ENCODE measurements at regions not wholly inside any gene's neighbourhood (a gene's known extent, or its start where the extent isn't known, plus 50 kb on each side); places are given as distances from the start of the nearest gene placed in this dataset.
A peak's percentile ranks its signal among the peaks of the same experiment; 100 is the strongest.

DNA sequence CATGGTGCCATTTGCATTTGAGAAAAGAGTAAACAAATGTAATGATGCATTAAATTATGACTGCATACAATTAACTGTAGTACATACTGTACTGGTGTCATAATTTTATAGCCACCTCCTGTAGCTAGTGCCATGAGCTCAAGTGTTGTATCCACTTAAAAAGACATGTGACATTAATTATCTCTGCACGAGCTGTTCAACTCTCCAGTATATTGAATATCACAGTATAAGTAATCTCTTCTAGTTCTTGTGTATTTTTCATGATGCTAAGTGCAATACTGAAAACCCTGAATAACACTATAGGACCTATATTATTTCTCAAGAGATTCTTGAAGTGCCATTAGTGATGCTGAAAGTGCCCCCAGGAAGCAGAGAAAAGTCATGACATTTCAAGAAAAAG, 387.3 kb downstream of the PCDH17 start:
- no peak overlapping the region for H2AFZ ChIP-seq (ENCODE audit: insufficient read depth, low read length, poor library complexity)
- no peaks in the 10 kb centered on the region for H3K36me3 ChIP-seq (ENCODE audit: control insufficient read depth in 1 of 2, insufficient read depth in 2 of 2, low read length in 2 of 2)
- H3K4ac ChIP-seq (ENCODE audit: low read depth, low read length) = no peak overlapping the region
- no peak overlapping the region for H4K8ac ChIP-seq (ENCODE audit: low read depth, low read length)
- H3K23ac ChIP-seq (ENCODE audit: low read length) = no peak overlapping the region
- no peak overlapping the region for H3K4me2 ChIP-seq (ENCODE audit: low read length)
- peaks cover 4% of the 10 kb centered on the region for H3K79me1 ChIP-seq (ENCODE audit: low read length)
- no peak overlapping the region for H3K14ac ChIP-seq (ENCODE audit: low read length)
- DNase-seq = no peak
- no peak overlapping the region for H2BK12ac ChIP-seq (ENCODE audit: low read length)
- H3K18ac ChIP-seq (ENCODE audit: low read length) = no peak overlapping the region
- H3K9me3 ChIP-seq (ENCODE audit: insufficient read depth, low read depth, low read length) = no peaks in the 10 kb centered on the region
- no peak overlapping the region for H3K9ac ChIP-seq (ENCODE audit: low read length)
- H2AK5ac ChIP-seq (ENCODE audit: low read length) = no peak overlapping the region
- H4K12ac ChIP-seq (ENCODE audit: low read depth, low read length) = no peak overlapping the region
- H3K79me2 ChIP-seq (ENCODE audit: control insufficient read depth, insufficient read depth, low read length, poor library complexity) = no peaks in the 10 kb centered on the region
- H3K4me1 ChIP-seq (ENCODE audit: control insufficient read depth in 1 of 2, insufficient read depth in 2 of 2, low read length in 2 of 2) = no peaks in the 10 kb centered on the region
- no peak overlapping the region for H2BK5ac ChIP-seq (ENCODE audit: low read depth, low read length, poor library complexity)
- WGBS (ENCODE audit: extremely low coverage, insufficient coverage, insufficient read length) = no CpG with 5 or more reads among the region's 1 CpG
- H3K27ac ChIP-seq (ENCODE audit: low read depth, low read length) = no peak overlapping the region
- H3K27me3 ChIP-seq (ENCODE audit: insufficient read depth, low read length) = no peaks in the 10 kb centered on the region
- no peak overlapping the region for H4K91ac ChIP-seq (ENCODE audit: low read depth, low read length)
- no peak overlapping the region for H3K4me3 ChIP-seq (ENCODE audit: low read depth, low read length)
- no peak overlapping the region for H2BK120ac ChIP-seq (ENCODE audit: insufficient read depth, low read length, poor library complexity)

DNA sequence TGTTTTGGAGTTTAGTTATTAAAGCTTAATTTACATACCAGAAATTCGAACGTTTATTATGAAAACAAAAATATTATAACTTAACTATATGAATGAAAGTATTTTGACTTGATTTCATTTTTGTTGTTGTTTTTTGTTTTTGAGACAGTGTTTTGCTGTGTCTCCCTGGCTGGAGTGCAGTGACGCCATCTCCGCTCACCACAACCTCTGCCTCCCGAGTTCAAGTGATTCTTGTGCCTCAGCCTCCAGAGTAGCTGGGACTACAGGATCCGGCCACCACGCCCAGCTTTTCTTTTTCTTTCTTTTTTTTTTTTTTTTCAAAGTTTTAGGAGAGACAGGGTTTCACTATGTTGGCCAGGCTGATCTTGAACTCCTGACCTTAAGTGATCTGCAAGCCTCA, 392.6 kb downstream of the PCDH17 start:
- H3K79me1 ChIP-seq (ENCODE audit: low read length) = no peaks in the 10 kb centered on the region
- no peaks in the 10 kb centered on the region for H3K79me2 ChIP-seq (ENCODE audit: control insufficient read depth, insufficient read depth, low read length, poor library complexity)
- H4K8ac ChIP-seq (ENCODE audit: low read depth, low read length) = no peak overlapping the region
- no peak overlapping the region for H2AFZ ChIP-seq (ENCODE audit: insufficient read depth, low read length, poor library complexity)
- no peak overlapping the region for H2BK120ac ChIP-seq (ENCODE audit: insufficient read depth, low read length, poor library complexity)
- H3K14ac ChIP-seq (ENCODE audit: low read length) = no peak overlapping the region
- no peaks in the 10 kb centered on the region for H3K9me3 ChIP-seq (ENCODE audit: insufficient read depth, low read depth, low read length)
- H2BK5ac ChIP-seq (ENCODE audit: low read depth, low read length, poor library complexity) = no peak overlapping the region
- H3K27me3 ChIP-seq (ENCODE audit: insufficient read depth, low read length) = no peaks in the 10 kb centered on the region
- no peak overlapping the region for H3K4me3 ChIP-seq (ENCODE audit: low read depth, low read length)
- DNase-seq = no peak
- H3K27ac ChIP-seq (ENCODE audit: low read depth, low read length) = no peak overlapping the region
- no peak overlapping the region for H3K9ac ChIP-seq (ENCODE audit: low read length)
- no peak overlapping the region for H2BK12ac ChIP-seq (ENCODE audit: low read length)
- WGBS (ENCODE audit: extremely low coverage, insufficient coverage, insufficient read length) = no CpG with 5 or more reads among the region's 7 CpGs
- no peak overlapping the region for H2AK5ac ChIP-seq (ENCODE audit: low read length)
- no peak overlapping the region for H4K91ac ChIP-seq (ENCODE audit: low read depth, low read length)
- H3K4me1 ChIP-seq (ENCODE audit: control insufficient read depth in 1 of 2, insufficient read depth in 2 of 2, low read length in 2 of 2) = no peaks in the 10 kb centered on the region
- H3K4ac ChIP-seq (ENCODE audit: low read depth, low read length) = no peak overlapping the region
- H3K36me3 ChIP-seq (ENCODE audit: control insufficient read depth in 1 of 2, insufficient read depth in 2 of 2, low read length in 2 of 2) = no peaks in the 10 kb centered on the region
- H3K4me2 ChIP-seq (ENCODE audit: low read length) = no peak overlapping the region
- no peak overlapping the region for H3K18ac ChIP-seq (ENCODE audit: low read length)
- no peak overlapping the region for H3K23ac ChIP-seq (ENCODE audit: low read length)
- no peak overlapping the region for H4K12ac ChIP-seq (ENCODE audit: low read depth, low read length)

DNA sequence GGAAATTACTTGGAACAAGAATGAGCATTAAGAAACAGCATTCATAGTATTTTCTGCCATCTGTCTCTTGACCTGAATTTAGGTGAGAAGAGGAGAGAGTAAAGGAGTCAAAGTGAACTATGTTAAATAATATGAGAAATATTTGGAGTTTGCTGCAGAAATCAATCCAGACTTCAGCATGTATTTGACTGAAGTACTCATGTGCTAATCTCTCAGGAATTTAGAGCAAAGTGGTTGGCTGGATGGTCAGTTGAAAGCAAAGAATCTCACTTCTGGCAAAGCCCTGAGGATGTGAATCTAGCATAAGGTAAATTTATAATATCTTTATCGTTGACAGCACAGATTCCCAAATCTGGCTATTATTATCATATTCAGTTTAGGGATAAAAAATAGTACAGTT, 394.3 kb downstream of the PCDH17 start:
- no peaks in the 10 kb centered on the region for H3K79me1 ChIP-seq (ENCODE audit: low read length)
- no peak overlapping the region for H4K91ac ChIP-seq (ENCODE audit: low read depth, low read length)
- H3K14ac ChIP-seq (ENCODE audit: low read length) = no peak overlapping the region
- H3K4me2 ChIP-seq (ENCODE audit: low read length) = no peak overlapping the region
- H2BK12ac ChIP-seq (ENCODE audit: low read length) = no peak overlapping the region
- no peak overlapping the region for H2BK5ac ChIP-seq (ENCODE audit: low read depth, low read length, poor library complexity)
- no peaks in the 10 kb centered on the region for H3K9me3 ChIP-seq (ENCODE audit: insufficient read depth, low read depth, low read length)
- H3K18ac ChIP-seq (ENCODE audit: low read length) = no peak overlapping the region
- H3K79me2 ChIP-seq (ENCODE audit: control insufficient read depth, insufficient read depth, low read length, poor library complexity) = no peaks in the 10 kb centered on the region
- H3K4me3 ChIP-seq (ENCODE audit: low read depth, low read length) = no peak overlapping the region
- H3K27ac ChIP-seq (ENCODE audit: low read depth, low read length) = no peak overlapping the region
- H2AK5ac ChIP-seq (ENCODE audit: low read length) = no peak overlapping the region
- H3K23ac ChIP-seq (ENCODE audit: low read length) = no peak overlapping the region
- peak; percentile 5 to 65 for DNase-seq
- no peaks in the 10 kb centered on the region for H3K27me3 ChIP-seq (ENCODE audit: insufficient read depth, low read length)
- no CpG with 5 or more reads among the region's 1 CpG for WGBS (ENCODE audit: extremely low coverage, insufficient coverage, insufficient read length)
- no peak overlapping the region for H3K4ac ChIP-seq (ENCODE audit: low read depth, low read length)
- no peak overlapping the region for H2BK120ac ChIP-seq (ENCODE audit: insufficient read depth, low read length, poor library complexity)
- no peaks in the 10 kb centered on the region for H3K4me1 ChIP-seq (ENCODE audit: control insufficient read depth in 1 of 2, insufficient read depth in 2 of 2, low read length in 2 of 2)
- no peak overlapping the region for H4K8ac ChIP-seq (ENCODE audit: low read depth, low read length)
- no peaks in the 10 kb centered on the region for H3K36me3 ChIP-seq (ENCODE audit: control insufficient read depth in 1 of 2, insufficient read depth in 2 of 2, low read length in 2 of 2)
- H3K9ac ChIP-seq (ENCODE audit: low read length) = no peak overlapping the region
- H2AFZ ChIP-seq (ENCODE audit: insufficient read depth, low read length, poor library complexity) = no peak overlapping the region
- H4K12ac ChIP-seq (ENCODE audit: low read depth, low read length) = no peak overlapping the region

DNA sequence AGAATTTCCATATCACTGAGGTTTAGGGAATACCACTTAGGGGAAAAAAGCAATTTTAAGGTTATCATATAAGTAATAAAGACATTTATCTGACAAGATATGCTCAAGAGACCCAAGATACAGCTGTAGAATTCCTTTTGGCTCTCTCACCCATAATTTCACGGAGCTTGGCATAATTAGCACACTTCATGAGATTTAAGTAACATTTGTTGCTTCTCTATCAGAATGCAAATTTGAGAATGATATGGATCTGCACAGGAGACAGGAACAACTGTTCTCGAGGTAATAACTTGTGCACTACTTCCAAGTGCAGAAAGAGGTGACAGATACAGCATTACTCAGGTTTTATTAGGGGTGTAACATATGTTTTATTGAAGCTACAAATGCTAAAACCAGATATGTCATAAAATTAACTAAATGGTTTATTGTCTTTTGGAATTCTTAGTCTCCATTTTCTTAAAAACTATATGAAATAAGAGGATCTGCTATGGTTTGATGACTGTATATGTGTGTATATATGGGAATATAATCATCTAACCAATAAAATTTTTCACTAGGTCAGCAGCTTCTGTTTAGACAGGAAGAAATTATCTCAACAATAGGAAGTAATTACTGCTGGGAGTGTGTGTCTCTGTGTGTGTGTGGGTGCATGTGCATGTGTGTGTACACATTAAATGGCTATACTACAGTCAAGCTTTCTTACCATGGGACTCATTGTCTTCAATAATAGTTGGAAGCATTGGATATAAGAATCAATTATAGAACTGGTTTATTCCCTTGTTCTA, 401.3 kb downstream of the PCDH17 start:
- Histone ChIP-seq H3K36me3 (ENCODE audit: control insufficient read depth in 1 of 2, insufficient read depth in 2 of 2, low read length in 2 of 2) (no peaks in the 10 kb centered on the region), H3K27me3 (ENCODE audit: insufficient read depth, low read length) (no peaks in the 10 kb centered on the region), H3K4me2 (ENCODE audit: low read length) (no peak overlapping the region), H3K9me3 (ENCODE audit: insufficient read depth, low read depth, low read length) (no peaks in the 10 kb centered on the region), H3K4me1 (ENCODE audit: control insufficient read depth in 1 of 2, insufficient read depth in 2 of 2, low read length in 2 of 2) (no peaks in the 10 kb centered on the region), H4K8ac (ENCODE audit: low read depth, low read length) (no peak overlapping the region), H2AK5ac (ENCODE audit: low read length) (no peak overlapping the region), H2BK5ac (ENCODE audit: low read depth, low read length, poor library complexity) (no peak overlapping the region), H3K4me3 (ENCODE audit: low read depth, low read length) (no peak overlapping the region), H4K91ac (ENCODE audit: low read depth, low read length) (no peak overlapping the region), H3K79me2 (ENCODE audit: control insufficient read depth, insufficient read depth, low read length, poor library complexity) (no peaks in the 10 kb centered on the region), H3K14ac (ENCODE audit: low read length) (no peak overlapping the region), H3K27ac (ENCODE audit: low read depth, low read length) (no peak overlapping the region), H2BK12ac (ENCODE audit: low read length) (no peak overlapping the region), H3K79me1 (ENCODE audit: low read length) (no peaks in the 10 kb centered on the region), H3K9ac (ENCODE audit: low read length) (no peak overlapping the region), H3K18ac (ENCODE audit: low read length) (no peak overlapping the region), H3K4ac (ENCODE audit: low read depth, low read length) (no peak overlapping the region), H2AFZ (ENCODE audit: insufficient read depth, low read length, poor library complexity) (no peak overlapping the region), H3K23ac (ENCODE audit: low read length) (no peak overlapping the region), H4K12ac (ENCODE audit: low read depth, low read length) (no peak overlapping the region), H2BK120ac (ENCODE audit: insufficient read depth, low read length, poor library complexity) (no peak overlapping the region)
- WGBS (ENCODE audit: extremely low coverage, insufficient coverage, insufficient read length) = no CpG with 5 or more reads among the region's 2 CpGs
- no peak for DNase-seq

Data from trophoblast cell (in vitro differentiated cells and primary cell).